OCI-LY3 (cell line): ENCODE measurements at regions not wholly inside any gene's neighbourhood (a gene's known extent, or its start where the extent isn't known, plus 50 kb on each side); places are given as distances from the start of the nearest gene placed in this dataset.

ENCODE experiments used
- H2AFZ ChIP-seq: fragments of 200-600, 300-600 bp; shearing (Covaris generic); 2 replicates; pipeline ENCODE4 v1.6.0; 2014; ENCODE audit warnings: antibody characterized with exemption, low read depth, low read length
- H3K27ac ChIP-seq: fragments of 200-600, 300-600 bp; sonication (generic); 2 replicates; pipeline ENCODE4 v1.5.1; 2014; ENCODE audit warnings: mild to moderate bottlenecking, low read length, moderate library complexity, mixed read lengths
- H3K27me3 ChIP-seq: fragments of 200-600, 300-600 bp; sonication (generic); 2 replicates; pipeline ENCODE4 v1.6.1; 2014; ENCODE audit warnings: low read depth, low read length, mixed read lengths
- H3K36me3 ChIP-seq: fragments of 200-600, 300-600 bp; sonication (generic); replicated peaks from 2 replicates; pipeline ENCODE3; 2014; ENCODE audit warnings: low read depth, low read length, mixed read lengths
- H3K4me1 ChIP-seq: fragments of 300-600, 200-600 bp; sonication (generic); 2 replicates; pipeline ENCODE4 v1.6.1; 2014; ENCODE audit warnings: low read length, mixed read lengths
- H3K4me2 ChIP-seq: fragments of 200-600, 300-600 bp; sonication (generic); 2 replicates; pipeline ENCODE4 v1.6.1; 2014; ENCODE audit warnings: low read length, mixed read lengths
- H3K4me3 ChIP-seq: fragments of 300-600, 200-600 bp; sonication (generic); 2 replicates; pipeline ENCODE4 v1.5.1; 2014; ENCODE audit warnings: antibody characterized with exemption, mild to moderate bottlenecking, low read length, moderate library complexity
- H3K79me2 ChIP-seq: fragments of 300-600, 200-600 bp; shearing (Covaris generic); 2 replicates; pipeline ENCODE4 v1.6.1; 2014; ENCODE audit warnings: mild to moderate bottlenecking, low read length, mixed read lengths
- H3K9ac ChIP-seq: fragments of 300-600, 200-600 bp; shearing (Covaris generic); 2 replicates; pipeline ENCODE4 v1.6.0; 2014; ENCODE audit warnings: mild to moderate bottlenecking, low read length, moderate library complexity
- H3K9me3 ChIP-seq: fragments of 200-600, 300-600 bp; shearing (Covaris generic); 2 replicates; pipeline ENCODE4 v1.6.1; 2014; ENCODE audit warnings: low read length, mixed read lengths; ENCODE audit not compliant: insufficient read depth
- H4K20me1 ChIP-seq: fragments of 200-600, 300-600 bp; sonication (generic); 2 replicates; pipeline ENCODE4 v1.6.1; 2016; ENCODE audit warnings: low read length, mixed read lengths; ENCODE audit not compliant: insufficient read depth
- EZH2phosphoT487 ChIP-seq: fragments of 200-600 bp; shearing (Covaris generic); IDR thresholded peaks from 2 replicates; pipeline ENCODE4 v1.6.1; 2018; ENCODE audit warnings: antibody characterized with exemption, mixed run types, low read depth
- TF ChIP-seq, protein P1 (sequence below): fragments of 200-600, 300-600 bp; sonication (generic); IDR thresholded peaks from 2 replicates; pipeline ENCODE4 v1.5.1; 2014; ENCODE audit warnings: antibody characterized with exemption, low read length, low read depth

- no peaks in the 10 kb centered on the region for H3K36me3 ChIP-seq
- TF ChIP-seq, protein P1, sequence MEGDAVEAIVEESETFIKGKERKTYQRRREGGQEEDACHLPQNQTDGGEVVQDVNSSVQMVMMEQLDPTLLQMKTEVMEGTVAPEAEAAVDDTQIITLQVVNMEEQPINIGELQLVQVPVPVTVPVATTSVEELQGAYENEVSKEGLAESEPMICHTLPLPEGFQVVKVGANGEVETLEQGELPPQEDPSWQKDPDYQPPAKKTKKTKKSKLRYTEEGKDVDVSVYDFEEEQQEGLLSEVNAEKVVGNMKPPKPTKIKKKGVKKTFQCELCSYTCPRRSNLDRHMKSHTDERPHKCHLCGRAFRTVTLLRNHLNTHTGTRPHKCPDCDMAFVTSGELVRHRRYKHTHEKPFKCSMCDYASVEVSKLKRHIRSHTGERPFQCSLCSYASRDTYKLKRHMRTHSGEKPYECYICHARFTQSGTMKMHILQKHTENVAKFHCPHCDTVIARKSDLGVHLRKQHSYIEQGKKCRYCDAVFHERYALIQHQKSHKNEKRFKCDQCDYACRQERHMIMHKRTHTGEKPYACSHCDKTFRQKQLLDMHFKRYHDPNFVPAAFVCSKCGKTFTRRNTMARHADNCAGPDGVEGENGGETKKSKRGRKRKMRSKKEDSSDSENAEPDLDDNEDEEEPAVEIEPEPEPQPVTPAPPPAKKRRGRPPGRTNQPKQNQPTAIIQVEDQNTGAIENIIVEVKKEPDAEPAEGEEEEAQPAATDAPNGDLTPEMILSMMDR, result no peak
- TF ChIP-seq EZH2phosphoT487, result no peak
- no peaks in the 10 kb centered on the region for H3K9me3 ChIP-seq
- H2AFZ ChIP-seq, result no peak overlapping the region
- no peak overlapping the region for H3K4me2 ChIP-seq
- H3K4me3 ChIP-seq, result no peak overlapping the region
- no peaks in the 10 kb centered on the region for H4K20me1 ChIP-seq
- no peak overlapping the region for H3K27ac ChIP-seq
- no peak overlapping the region for H3K9ac ChIP-seq
- no peaks in the 10 kb centered on the region for H3K4me1 ChIP-seq
- H3K27me3 ChIP-seq, result no peaks in the 10 kb centered on the region
- no peaks in the 10 kb centered on the region for H3K79me2 ChIP-seq
Measured at GRCh38 chr4:156138781-156139280, 185.2 kb upstream of the CTSO start.

GRCh38 chr4:156137679-156138473, 184.2 kb upstream of the CTSO start:
- H2AFZ ChIP-seq, result 0 out of 2 replicates have a peak overlapping the region, but pooled peaks have one; percentile 18

GRCh38 chr4:156132196-156132595, 178.5 kb upstream of the CTSO start:
- Histone ChIP-seq H3K4me1 (no peaks in the 10 kb centered on the region), H3K4me2 (no peak overlapping the region), H3K27me3 (no peaks in the 10 kb centered on the region), H2AFZ (no peak overlapping the region), H3K27ac (no peak overlapping the region), H3K79me2 (no peaks in the 10 kb centered on the region), H3K36me3 (no peaks in the 10 kb centered on the region), H4K20me1 (no peaks in the 10 kb centered on the region), H3K4me3 (no peak overlapping the region), H3K9ac (no peak overlapping the region), H3K9me3 (no peaks in the 10 kb centered on the region)
- TF ChIP-seq EZH2phosphoT487, result no peak
- TF ChIP-seq, protein P1, result no peak

More at GRCh38 chr4:156137679-156138473, 184.2 kb upstream of the CTSO start:
- Histone ChIP-seq H4K20me1 (no peaks in the 10 kb centered on the region), H3K36me3 (no peaks in the 10 kb centered on the region), H3K4me1 (no peaks in the 10 kb centered on the region), H3K27me3 (no peaks in the 10 kb centered on the region), H3K9ac (no peak overlapping the region), H3K27ac (no peak overlapping the region), H3K4me3 (no peak overlapping the region), H3K79me2 (no peaks in the 10 kb centered on the region), H3K4me2 (no peak overlapping the region), H3K9me3 (no peaks in the 10 kb centered on the region)
- TF ChIP-seq EZH2phosphoT487, result no peak
- TF ChIP-seq, protein P1, result no peak

DNA sequence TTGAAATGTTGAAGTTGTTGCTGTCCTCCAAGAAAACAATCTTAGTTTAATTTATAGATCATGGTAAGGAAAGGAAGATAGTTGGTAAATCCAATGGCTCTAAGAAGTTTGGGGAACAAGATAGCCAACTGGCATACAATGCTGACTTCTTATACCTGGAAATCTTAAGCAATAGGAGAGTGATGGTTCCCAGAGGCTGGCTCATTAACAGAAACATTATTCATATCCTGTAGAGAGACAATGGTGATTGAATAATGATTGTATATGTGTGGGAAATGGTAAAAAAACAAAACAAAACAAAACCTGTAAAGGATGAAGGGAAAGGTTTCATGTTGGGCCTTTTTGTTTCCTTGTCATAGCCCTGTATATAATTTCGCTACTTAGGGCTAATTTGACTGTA, 174.9 kb upstream of the CTSO start:
- no peaks in the 10 kb centered on the region for H3K4me1 ChIP-seq
- no peaks in the 10 kb centered on the region for H3K79me2 ChIP-seq
- no peaks in the 10 kb centered on the region for H3K9me3 ChIP-seq
- H4K20me1 ChIP-seq, result no peaks in the 10 kb centered on the region
- H3K27me3 ChIP-seq, result no peaks in the 10 kb centered on the region
- H3K9ac ChIP-seq, result no peak overlapping the region
- no peak overlapping the region for H2AFZ ChIP-seq
- H3K27ac ChIP-seq, result no peak overlapping the region
- H3K36me3 ChIP-seq, result no peaks in the 10 kb centered on the region
- no peak overlapping the region for H3K4me3 ChIP-seq
- TF ChIP-seq, protein P1, result no peak
- TF ChIP-seq EZH2phosphoT487, result no peak
- H3K4me2 ChIP-seq, result no peak overlapping the region
